ENCODE measurements at regions not wholly inside any gene's neighbourhood (a gene's known extent, or its start where the extent isn't known, plus 50 kb on each side); places are given as distances from the start of the nearest gene placed in this dataset.

DNA sequence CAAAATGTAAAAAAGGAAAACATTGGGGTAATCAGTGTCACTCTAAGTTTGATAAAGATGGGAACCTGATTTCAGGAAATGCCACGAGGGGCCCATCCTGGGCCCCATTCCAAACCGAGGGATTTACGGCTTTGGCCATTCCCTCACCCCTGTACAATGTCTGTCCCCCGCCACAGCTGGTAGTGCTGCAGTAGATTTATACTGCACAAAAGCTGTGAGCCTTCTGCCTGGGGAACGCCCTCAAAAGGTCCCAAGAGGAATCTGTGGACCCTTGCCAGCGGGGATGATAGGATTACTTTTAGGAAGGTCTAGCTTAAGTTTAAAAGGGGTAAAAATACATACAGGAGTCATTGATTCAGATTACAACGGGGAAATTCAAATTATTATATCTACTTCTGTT is 173.4 kb upstream of the SGCG start:
- TF ChIP-seq, protein P1, sequence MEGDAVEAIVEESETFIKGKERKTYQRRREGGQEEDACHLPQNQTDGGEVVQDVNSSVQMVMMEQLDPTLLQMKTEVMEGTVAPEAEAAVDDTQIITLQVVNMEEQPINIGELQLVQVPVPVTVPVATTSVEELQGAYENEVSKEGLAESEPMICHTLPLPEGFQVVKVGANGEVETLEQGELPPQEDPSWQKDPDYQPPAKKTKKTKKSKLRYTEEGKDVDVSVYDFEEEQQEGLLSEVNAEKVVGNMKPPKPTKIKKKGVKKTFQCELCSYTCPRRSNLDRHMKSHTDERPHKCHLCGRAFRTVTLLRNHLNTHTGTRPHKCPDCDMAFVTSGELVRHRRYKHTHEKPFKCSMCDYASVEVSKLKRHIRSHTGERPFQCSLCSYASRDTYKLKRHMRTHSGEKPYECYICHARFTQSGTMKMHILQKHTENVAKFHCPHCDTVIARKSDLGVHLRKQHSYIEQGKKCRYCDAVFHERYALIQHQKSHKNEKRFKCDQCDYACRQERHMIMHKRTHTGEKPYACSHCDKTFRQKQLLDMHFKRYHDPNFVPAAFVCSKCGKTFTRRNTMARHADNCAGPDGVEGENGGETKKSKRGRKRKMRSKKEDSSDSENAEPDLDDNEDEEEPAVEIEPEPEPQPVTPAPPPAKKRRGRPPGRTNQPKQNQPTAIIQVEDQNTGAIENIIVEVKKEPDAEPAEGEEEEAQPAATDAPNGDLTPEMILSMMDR (IDR thresholded peaks at IDR 0.05), result no peak
- no peak for TF ChIP-seq ZFX (IDR thresholded peaks at IDR 0.05; ENCODE audit: borderline replicate concordance)
- no peak overlapping the region for H3K27ac ChIP-seq

DNA sequence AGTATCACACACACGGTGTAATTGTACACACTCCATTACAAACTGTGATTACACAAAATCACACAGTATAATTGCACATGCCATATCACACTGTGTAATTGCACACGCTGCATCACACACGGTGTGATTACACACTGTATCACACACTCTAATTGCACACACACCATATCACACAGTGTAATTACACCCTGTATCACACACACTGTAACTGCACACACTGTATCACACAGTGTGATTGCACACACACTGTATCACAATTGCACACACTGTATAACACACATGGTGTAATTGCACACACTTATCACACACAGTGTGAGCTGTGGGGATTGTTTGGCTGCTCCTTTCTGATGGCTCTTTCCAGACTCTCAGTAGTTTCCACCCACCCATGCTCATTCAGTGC is 162.6 kb upstream of the SGCG start:
- TF ChIP-seq, protein P1 (IDR thresholded peaks at IDR 0.05), result no peak
- H3K27ac ChIP-seq, result no peak overlapping the region

DNA sequence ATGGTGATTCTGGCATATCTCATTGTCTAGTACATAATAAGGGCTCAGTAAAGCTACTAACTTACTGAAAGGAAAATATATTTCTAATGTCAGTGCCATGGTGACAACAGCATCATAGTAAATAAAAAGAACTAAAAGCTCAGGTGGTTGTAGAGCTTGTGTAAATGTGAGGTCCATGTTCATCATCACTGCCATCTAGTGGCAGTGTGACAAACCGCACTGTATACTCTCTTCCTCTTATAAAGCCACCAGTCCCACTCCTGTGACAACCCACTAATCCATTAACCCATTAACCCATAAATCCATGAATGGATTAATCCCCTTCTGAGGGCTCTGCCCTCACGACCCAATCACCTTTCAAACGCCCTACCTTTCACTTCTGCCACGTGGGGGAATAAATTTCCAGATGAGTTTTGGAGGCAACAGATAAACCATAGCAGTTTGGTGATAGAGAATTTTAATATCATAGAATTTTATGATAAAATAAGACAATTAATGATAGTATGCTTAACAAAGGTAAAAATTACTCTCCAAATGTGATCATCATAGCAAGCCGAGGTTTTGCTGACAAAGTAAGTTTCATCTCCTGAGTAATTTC is 160.4 kb upstream of the SGCG start:
- TF ChIP-seq, protein P1 (IDR thresholded peaks at IDR 0.05), result peak; percentile 88
- no peak for TF ChIP-seq ZFX (IDR thresholded peaks at IDR 0.05; ENCODE audit: borderline replicate concordance)
- H3K27ac ChIP-seq, result no peak overlapping the region

DNA sequence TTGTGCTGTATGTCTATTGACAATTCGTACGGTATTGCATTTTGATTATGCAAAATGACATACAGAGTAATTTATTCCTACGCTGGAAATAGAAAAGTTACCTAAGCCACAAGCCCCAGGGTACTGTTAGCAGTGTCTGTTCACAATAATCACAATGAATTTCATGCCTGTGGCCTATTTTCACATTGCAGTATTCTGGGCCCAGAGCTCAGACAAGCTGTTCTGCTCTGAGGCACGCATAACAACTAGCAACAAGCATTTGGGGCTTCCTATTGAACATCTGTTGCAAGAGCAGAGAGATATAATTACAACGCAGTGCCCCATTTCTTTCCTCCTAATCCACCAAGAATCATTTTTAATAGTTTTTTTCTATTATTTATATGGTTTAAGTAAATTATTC is 158.9 kb upstream of the SGCG start:
- TF ChIP-seq, protein P1 (IDR thresholded peaks at IDR 0.05), result no peak
- TF ChIP-seq ZFX (IDR thresholded peaks at IDR 0.05; ENCODE audit: borderline replicate concordance), result no peak

DNA sequence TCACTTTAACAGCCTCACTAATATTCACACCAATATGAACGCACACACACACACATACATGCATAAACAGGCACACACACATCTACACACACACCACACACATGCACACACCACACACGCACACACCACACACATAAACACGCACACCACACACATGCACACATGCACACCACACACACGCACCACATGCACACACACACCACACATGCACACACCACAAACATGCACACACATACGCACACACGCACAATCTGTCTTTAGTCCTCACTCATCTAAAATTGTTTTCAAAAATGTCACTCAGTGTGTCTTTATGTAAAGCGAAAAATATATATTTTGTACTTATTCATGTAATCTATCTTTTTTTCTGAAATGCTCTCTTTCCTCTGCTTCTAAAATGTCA is 158.1 kb upstream of the SGCG start:
- no peak overlapping the region for H3K27ac ChIP-seq
- no peak for TF ChIP-seq ZFX (IDR thresholded peaks at IDR 0.05; ENCODE audit: borderline replicate concordance)
- TF ChIP-seq, protein P1 (IDR thresholded peaks at IDR 0.05), result no peak

More for the DNA sequence above, 158.9 kb upstream of the SGCG start:
- no peak overlapping the region for H3K27ac ChIP-seq

DNA sequence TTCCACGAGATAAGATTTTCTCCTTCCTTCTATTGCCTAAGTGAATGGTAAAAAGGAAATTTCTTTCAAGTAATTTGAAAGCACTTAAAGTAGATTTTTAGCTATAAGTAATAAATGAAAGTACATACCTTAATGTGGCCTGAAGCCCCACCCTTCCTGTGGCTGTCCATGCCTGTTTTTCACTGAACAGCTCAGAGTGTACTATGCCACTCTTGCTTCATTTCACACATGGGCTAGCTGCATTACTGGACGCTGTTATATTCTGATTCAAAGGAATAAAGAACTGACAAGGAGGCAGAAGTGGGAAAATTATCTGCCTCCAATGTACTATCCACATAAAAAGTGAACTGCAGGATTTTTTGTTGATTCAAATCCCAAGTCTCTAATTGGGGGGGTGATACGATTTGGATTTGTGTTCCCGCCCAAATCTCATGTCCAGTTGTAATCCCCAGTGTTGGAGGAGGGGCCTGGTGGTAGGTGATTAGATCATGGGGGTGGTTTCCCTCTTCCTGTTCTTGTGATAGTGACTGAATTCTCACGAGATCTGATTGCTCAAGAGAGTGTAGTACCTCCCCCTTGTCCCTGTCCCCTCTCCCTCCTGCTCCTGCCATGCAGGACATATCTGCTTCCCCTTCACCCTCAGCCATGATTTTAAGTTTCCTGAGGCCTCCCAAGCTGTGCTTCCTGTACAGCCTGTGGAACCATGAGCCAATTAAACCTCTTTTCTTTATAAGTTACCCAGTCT is 154.7 kb upstream of the SGCG start:
- TF ChIP-seq, protein P1 (IDR thresholded peaks at IDR 0.05), result no peak
- TF ChIP-seq ZFX (IDR thresholded peaks at IDR 0.05; ENCODE audit: borderline replicate concordance), result no peak

DNA sequence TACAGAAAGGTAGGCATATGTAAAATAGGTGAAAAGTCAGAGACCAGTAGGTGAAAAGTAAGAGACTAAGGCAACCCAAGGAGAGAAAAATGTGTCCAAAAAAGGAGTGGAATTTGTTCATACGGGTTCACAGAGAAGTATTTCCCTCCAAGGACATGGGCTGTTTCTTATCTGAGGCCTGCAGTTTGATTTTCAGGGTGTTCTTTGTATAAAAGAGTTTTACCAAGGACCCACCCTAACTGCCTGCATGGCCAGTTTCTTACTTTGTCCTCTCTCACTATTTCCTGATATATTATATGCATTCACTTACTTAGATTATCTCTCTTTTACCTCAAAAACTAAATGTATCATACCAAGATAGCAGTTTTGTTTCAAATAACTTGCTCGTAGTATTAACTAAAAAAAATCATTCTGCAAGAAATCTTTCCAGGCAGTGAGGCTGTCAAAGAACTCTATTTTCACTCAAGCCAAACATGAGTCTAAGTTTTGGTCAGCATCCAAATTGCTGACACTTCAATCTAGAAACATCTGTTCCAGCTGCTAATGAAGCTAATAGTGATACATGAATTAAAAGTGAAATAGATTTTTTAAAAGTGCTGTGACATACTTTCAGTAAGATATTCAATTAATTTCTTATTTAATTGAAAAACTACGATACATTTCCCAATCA is 141.4 kb upstream of the SGCG start:
- TF ChIP-seq ZFX (IDR thresholded peaks at IDR 0.05; ENCODE audit: borderline replicate concordance), result no peak
- TF ChIP-seq, protein P1 (IDR thresholded peaks at IDR 0.05), result no peak
- no peak overlapping the region for H3K27ac ChIP-seq

More for the DNA sequence above, 154.7 kb upstream of the SGCG start:
- no peak overlapping the region for H3K27ac ChIP-seq

Data from 22Rv1 (cell line).